ENCODE measurements at regions not wholly inside any gene's neighbourhood (a gene's known extent, or its start where the extent isn't known, plus 50 kb on each side); places are given as distances from the start of the nearest gene placed in this dataset.
A peak's percentile ranks its signal among the peaks of the same experiment; 100 is the strongest.

DNA sequence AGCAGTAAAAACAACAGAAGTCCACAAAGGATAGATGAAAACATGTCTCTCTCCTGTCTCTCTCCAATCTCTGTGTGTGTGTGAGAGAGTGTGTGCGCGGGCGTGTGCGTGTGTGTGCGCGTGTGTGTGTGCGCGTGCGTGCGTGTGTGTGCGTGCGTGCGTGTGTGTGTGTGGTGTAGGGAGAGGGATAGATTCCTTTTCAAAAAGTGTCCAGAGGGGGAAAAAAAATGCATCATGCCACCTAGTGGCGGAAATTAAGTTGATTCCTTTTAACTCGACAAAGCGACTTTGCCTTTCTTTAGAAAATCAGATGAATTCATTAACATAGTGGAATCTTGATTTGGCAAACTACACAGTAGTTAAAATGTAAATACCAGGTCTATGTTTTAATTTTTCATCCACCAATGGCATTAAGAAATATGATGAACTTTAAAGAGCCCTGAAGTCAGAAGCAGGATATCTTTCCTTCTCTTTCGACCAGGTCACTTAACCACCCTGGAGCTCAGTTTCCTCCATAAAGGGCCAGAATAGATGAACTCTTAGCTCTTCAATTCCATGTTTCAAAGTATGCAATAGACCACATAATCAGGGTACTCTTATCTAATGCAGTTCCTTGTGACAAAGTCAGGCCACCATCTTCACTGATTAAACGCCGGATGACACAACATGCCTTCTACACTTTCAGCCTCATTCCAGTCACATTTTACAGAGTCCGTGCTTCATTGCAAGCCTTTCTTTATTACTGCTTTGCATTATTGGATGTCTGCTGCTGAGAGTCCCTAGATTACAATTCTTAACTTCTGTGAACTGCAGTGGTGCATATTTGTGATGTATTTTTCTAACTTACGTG, 162.8 kb downstream of the FBXO8 start:
- peak; percentile 63 for DNase-seq

DNA sequence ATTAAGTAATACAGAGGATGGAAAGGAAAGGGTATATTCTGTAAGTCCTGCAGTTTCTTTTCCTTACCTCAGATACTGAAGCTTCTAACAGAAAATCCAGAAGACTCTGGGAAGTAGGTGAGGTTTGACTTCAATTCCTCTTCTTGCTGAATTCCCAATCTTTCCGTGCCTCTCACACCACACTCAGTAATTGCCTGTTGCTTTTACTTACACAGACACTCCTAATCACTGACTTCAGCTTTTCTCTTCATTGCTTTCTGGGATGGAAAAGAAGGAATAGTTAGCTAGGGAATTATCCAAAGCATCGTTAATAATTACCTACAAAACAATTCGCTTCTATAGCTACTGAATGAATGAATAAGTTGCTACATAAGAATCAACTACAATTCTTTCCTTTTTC, 163.6 kb downstream of the FBXO8 start:
- DNase-seq: no peak

DNA sequence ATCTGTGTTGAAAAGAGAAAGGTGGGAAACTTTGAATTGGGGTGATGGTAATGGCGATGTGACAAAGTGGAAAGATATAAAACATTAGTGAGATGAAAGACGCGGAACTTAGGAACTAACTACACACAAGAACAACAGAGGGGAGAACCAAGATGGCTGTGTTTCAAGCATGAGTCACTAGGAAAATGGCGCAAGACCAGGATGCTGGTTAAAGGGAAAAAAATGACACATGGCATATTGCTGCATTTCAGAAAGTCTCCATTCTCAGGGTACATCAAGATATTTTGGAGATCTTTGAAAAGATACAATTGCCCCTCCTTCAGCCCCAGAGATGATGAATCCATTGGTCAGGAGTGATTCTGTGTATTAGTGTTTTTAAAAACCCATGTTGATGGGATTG, 164.4 kb downstream of the FBXO8 start:
- no peak for DNase-seq

DNA sequence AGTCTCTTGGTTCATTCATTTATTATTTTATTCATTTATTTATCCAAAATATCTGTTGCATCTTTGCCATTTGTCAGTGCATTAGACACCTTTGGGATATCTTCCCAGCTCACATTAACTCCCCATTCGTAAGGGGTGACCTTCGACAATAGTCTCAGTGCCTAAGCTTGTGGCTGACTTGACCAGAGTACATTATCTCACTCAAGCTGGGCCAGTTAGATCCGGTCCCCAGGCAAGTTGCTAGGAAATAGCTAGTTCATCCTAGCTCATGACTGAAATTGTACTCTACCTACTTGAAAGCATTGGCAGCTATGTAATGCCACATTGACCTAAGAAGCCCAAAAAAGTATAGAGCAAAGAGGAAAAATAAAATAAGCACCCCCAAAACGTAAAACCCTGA, 165.3 kb downstream of the FBXO8 start:
- no peak for DNase-seq

GRCh38 chr4:174117445-174117844, 166.0 kb downstream of the FBXO8 start:
- DNase-seq: no peak

DNA sequence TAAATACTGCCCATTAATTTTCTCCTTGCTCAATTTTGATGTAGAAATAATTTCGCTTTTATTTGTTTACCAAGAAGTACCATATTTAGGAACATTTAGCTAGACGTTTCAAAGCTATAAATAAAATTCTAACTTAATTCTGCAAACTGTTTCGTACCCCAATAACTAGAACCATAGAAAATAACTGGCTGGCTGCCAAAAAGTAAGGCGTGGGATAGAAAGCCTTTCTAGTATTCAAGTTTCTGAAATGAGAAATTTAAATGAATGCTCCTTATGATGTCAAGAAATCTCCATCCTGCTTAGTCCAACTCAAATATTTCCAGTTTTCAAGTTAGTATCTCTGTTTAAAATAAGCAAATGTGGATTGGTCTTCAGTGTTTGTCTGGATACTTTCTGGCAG, 167.4 kb downstream of the FBXO8 start:
- no peak for DNase-seq

- no peak for DNase-seq
These were observed 172.0 kb downstream of the FBXO8 start for GRCh38 chr4:174111422-174111821.

GRCh38 chr4:174110180-174110579, 173.3 kb downstream of the FBXO8 start:
- DNase-seq: no peak

DNA sequence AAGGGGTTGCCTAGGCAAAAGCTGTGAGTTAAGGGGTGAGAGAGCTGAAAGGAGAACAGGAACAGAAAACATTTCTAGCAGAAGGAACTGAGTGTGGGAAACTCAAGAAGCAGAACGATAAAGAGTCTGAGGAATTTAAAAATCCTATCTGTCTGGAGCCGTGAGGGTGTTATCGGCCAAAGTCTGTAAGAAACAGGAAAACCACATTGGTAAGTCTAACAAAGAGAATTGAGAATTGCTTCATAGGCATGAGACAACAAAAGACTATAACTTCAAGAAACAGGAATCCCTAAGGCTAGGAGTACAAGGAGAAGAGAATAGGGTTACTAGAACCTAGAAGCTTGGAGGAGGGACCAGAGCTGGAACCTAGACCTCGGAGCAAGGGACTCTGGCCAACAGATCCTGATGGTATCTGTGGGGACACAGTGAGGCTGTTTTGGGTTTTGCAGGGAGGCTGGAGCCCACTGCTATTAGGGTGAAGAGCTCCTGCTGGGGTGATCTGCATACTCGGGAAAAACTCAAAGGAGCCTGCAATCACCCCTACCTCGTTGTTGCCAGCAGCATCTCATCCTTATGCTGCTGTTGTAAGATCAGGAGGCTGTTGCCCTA, 175.6 kb downstream of the FBXO8 start:
- DNase-seq: no peak

GRCh38 chr4:174105202-174105601, 178.3 kb downstream of the FBXO8 start:
- DNase-seq: no peak

DNA sequence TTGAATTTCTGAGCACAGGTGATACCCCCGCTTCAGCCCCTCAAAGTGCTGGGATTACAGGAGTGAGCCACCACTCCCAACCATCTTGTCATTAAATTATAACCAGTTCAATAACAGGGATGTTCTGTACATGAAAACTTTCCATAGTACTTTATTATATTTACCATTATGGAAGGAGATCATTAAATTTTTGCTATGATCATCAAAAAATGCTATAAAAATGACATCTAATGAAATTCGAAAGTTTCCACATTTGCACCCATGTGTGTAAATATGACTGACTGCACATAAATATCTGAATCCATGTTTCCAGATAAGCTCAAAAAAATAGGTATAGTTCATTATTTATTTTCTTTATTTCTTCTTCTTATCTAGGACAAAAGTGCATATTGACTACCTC, 182.6 kb downstream of the FBXO8 start:
- DNase-seq: no peak

- no peak for DNase-seq
These were observed 183.8 kb downstream of the FBXO8 start for GRCh38 chr4:174099712-174100111.

DNA sequence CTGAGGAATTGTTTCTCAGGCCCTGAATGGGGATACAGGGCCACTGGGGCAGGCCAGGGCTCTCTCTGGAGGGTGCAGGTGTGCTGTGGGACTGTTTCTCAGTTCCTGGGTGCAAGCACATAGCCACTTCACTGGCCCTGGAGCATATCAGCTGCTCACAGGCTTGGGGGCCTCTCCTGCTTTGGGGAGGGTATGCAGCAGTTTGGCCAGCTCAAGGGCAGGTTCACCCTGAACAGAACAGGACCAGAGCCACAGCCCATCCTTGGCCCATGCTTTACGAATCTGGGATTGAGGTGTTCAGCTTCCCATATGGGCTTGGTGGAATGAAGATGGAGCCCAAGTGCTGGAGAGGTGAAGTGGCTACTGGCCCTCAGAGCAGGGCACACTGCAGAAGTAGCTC, 186.5 kb downstream of the FBXO8 start:
- no peak for DNase-seq

- DNase-seq: no peak
These were observed 187.0 kb downstream of the FBXO8 start for GRCh38 chr4:174096456-174096855.

DNA sequence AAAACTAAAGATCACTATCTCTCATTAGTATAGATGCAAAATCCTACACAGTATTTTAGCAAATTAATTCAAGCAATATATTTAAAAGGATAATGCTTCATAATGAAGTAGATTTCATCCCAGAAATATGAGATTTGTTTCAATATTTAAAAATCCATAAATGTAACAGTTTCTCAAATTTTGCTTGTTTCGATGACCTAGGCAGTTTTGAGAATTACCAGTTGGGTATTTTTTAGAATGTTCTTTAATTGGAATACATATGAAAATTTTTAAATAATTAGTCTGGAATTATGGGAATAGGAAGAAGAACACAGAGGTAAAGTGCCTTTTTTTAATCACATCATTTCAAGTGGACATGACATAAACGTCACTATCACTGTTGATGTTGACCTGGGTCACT, 192.3 kb downstream of the FBXO8 start:
- no peak for DNase-seq

DNA sequence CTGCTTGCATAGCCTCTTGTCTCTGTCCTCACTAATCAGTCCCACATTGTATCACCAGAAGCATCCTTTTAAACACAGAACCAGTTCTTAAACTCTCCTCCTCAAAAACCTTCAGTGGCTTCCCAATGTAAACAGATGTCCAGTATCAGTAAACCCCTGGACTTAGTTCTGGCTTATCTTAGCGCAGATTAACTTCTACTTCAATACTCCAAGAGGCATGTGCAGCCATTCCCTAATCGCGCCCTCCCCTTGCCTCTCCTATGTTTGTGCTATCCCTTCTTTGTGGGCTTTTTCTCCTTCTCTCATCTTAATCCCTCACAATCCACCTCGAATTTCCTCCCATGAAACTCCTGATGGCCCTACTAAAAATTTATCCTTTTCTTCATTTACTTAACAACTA, 193.8 kb downstream of the FBXO8 start:
- DNase-seq: no peak

- DNase-seq: no peak
These were observed 194.7 kb downstream of the FBXO8 start for GRCh38 chr4:174088795-174089194.

GRCh38 chr4:174086829-174087799, 196.4 kb downstream of the FBXO8 start:
- DNase-seq: no peak

DNA sequence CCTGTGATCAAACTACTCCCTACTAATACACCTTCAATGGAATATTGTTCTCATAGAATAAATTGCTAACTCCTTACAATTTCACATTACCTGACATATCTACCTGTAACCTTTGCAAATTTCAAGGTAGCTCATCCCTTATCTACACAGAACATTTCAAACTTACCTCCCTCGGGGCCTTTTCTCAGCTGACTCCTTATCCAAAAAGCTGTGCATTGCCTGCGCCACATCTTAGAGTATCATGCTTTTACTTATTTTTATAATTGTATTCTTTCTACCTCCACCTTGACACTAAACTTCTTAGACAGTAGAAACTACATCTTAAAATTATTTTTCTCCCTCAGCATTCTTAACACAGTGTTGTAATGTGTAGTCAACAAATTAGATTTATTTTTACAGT, 198.5 kb downstream of the FBXO8 start:
- no peak for DNase-seq

- no peak for DNase-seq
These were observed 198.9 kb downstream of the FBXO8 start for GRCh38 chr4:174084542-174084941.

GRCh38 chr4:174080361-174080760, 203.1 kb downstream of the FBXO8 start:
- DNase-seq: no peak

GRCh38 chr4:174071595-174071994, 211.9 kb downstream of the FBXO8 start:
- no peak for DNase-seq

DNA sequence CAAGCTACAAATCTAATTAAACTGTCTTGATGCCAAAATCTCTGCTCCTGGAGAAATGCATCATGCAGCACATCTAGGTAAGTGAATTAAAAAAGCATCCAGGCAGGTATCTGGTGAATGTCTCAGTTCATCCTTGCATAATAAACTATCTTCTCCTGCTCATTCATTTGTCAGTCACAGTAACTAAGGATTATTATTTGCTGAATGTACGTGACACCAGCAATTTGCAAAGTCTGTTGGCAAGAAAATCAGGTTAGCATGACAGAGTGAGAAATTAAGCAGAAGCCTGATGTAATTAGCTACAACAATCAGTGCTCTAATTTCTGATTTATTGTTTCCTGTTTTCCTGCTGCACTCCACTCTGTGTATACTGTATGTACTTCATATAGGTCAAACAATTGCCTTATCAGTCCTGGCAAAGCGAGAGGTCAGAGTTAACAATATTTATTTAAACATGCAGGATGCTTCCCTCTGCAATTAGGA, 213.6 kb downstream of the FBXO8 start:
- peak; percentile 83 for DNase-seq
